ENCODE measurements at regions not wholly inside any gene's neighbourhood (a gene's known extent, or its start where the extent isn't known, plus 50 kb on each side); places are given as distances from the start of the nearest gene placed in this dataset.

- Histone ChIP-seq H3K4me3 (replicated peaks in 1 of 3; ENCODE audit: insufficient read depth in 1 of 3, low read depth in 1 of 3, low read length in 3 of 3) (no peak overlapping the region), H3K4me2 (ENCODE audit: insufficient read depth, low read length) (no peak overlapping the region), H3K36me3 (ENCODE audit: control insufficient read depth in 2 of 2, extremely low read depth in 1 of 2, insufficient read depth in 2 of 2, low read length in 2 of 2) (no peaks in the 10 kb centered on the region), H3K9me3 (replicated peaks; ENCODE audit: control insufficient read depth, insufficient read depth, low read length) (no peaks in the 10 kb centered on the region), H2AFZ (ENCODE audit: low read depth, low read length) (no peak overlapping the region), H4K20me1 (replicated peaks; ENCODE audit: control insufficient read depth, extremely low read depth, insufficient read depth, low read length) (no peaks in the 10 kb centered on the region), H3K9ac (replicated peaks; ENCODE audit: extremely low read depth, insufficient read depth, low read length) (no peak overlapping the region), H3K79me2 (ENCODE audit: control insufficient read depth, insufficient read depth, low read length) (no peaks in the 10 kb centered on the region), H3K27me3 (ENCODE audit: control insufficient read depth in 2 of 2, insufficient read depth in 2 of 2, low read length in 2 of 2) (no peaks in the 10 kb centered on the region), H3K9me1 (replicated peaks; ENCODE audit: control insufficient read depth, extremely low read depth, insufficient read depth, low read length) (no peaks in the 10 kb centered on the region), H3K4me1 (ENCODE audit: control insufficient read depth, extremely low read depth, insufficient read depth, low read length) (peaks cover 22% of the 10 kb centered on the region), H3K27ac (ENCODE audit: insufficient read depth, low read depth, low read length) (no peak overlapping the region)
- ChIA-PET CTCF (no interaction called here), POLR2A (no interaction called here)
- FAIRE-seq (no peak), DNase-seq (ENCODE audit: low read depth, low spot score) (no peak)
- dilution Hi-C loops (cut with MboI; ENCODE audit: extremely low pct_ligation_motif_present, low sequenced_read_pairs) (no loop called here), intact Hi-C loops (cut with micrococcal nuclease) (no loop called here)
- TF ChIP-seq GATA2 (IDR thresholded peaks at IDR 0.05; ENCODE audit: insufficient read depth, insufficient read length, low read depth, low read length) (no peak), EZH2 (IDR thresholded peaks at IDR 0.05; ENCODE audit: borderline replicate concordance, low read depth, low read length, severe bottlenecking) (no peak), POLR2A (IDR thresholded peaks at IDR 0.05; ENCODE audit: low read depth, low read length) (no peak), POLR2AphosphoS5 (IDR thresholded peaks at IDR 0.05; ENCODE audit: insufficient read depth, low read depth, low read length) (no peak), JUN (IDR thresholded peaks at IDR 0.05; ENCODE audit: borderline replicate concordance, insufficient read depth, insufficient read length, low read depth) (no peak), MAX (IDR thresholded peaks at IDR 0.05; ENCODE audit: insufficient read depth, insufficient read length) (no peak), CTCF (IDR thresholded peaks at IDR 0.05; ENCODE audit: extremely low read depth in 1 of 2, insufficient read depth in 1 of 2, low read depth in 1 of 2, low read length in 2 of 2) (no peak), FOS (IDR thresholded peaks at IDR 0.05; ENCODE audit: borderline replicate concordance, insufficient read depth, low read length) (no peak), MYC (IDR thresholded peaks at IDR 0.05; ENCODE audit: low read depth, low read length) (no peak)
- BruUV-seq (replicated peaks): no TSS peak
Measured at GRCh38 chr6:4585682-4586468, 190.3 kb upstream of the CDYL start.
